ENCODE measurements at regions not wholly inside any gene's neighbourhood (a gene's known extent, or its start where the extent isn't known, plus 50 kb on each side); places are given as distances from the start of the nearest gene placed in this dataset.

GRCh38 chr15:79635149-79635771 is 203.1 kb downstream of the MINAR1 start:
- Mint-ChIP-seq H3K27me3 (ENCODE audit: unreplicated experiment) (no peaks in the 10 kb centered on the region), H3K9me3 (ENCODE audit: unreplicated experiment) (no peaks in the 10 kb centered on the region), H3K36me3 (ENCODE audit: unreplicated experiment) (no peaks in the 10 kb centered on the region), H3K4me1 (ENCODE audit: unreplicated experiment) (peaks cover 6% of the 10 kb centered on the region), H3K4me3 (ENCODE audit: unreplicated experiment) (no peak overlapping the region), H3K27ac (ENCODE audit: unreplicated experiment) (no peak overlapping the region)
- TF ChIP-seq, protein P1, sequence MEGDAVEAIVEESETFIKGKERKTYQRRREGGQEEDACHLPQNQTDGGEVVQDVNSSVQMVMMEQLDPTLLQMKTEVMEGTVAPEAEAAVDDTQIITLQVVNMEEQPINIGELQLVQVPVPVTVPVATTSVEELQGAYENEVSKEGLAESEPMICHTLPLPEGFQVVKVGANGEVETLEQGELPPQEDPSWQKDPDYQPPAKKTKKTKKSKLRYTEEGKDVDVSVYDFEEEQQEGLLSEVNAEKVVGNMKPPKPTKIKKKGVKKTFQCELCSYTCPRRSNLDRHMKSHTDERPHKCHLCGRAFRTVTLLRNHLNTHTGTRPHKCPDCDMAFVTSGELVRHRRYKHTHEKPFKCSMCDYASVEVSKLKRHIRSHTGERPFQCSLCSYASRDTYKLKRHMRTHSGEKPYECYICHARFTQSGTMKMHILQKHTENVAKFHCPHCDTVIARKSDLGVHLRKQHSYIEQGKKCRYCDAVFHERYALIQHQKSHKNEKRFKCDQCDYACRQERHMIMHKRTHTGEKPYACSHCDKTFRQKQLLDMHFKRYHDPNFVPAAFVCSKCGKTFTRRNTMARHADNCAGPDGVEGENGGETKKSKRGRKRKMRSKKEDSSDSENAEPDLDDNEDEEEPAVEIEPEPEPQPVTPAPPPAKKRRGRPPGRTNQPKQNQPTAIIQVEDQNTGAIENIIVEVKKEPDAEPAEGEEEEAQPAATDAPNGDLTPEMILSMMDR (IDR thresholded peaks at IDR 0.05), result no peak
- no peak for DNase-seq (ENCODE audit: extremely low spot score, unreplicated experiment)

GRCh38 chr15:79635897-79636561 is 203.9 kb downstream of the MINAR1 start:
- no peak overlapping the region for H3K4me3 Mint-ChIP-seq (ENCODE audit: unreplicated experiment)
- H3K9me3 Mint-ChIP-seq (ENCODE audit: unreplicated experiment), result no peaks in the 10 kb centered on the region
- H3K27ac Mint-ChIP-seq (ENCODE audit: unreplicated experiment), result no peak overlapping the region
- no peaks in the 10 kb centered on the region for H3K27me3 Mint-ChIP-seq (ENCODE audit: unreplicated experiment)
- no peak for DNase-seq (ENCODE audit: extremely low spot score, unreplicated experiment)
- peaks cover 9% of the 10 kb centered on the region for H3K4me1 Mint-ChIP-seq (ENCODE audit: unreplicated experiment)
- TF ChIP-seq, protein P1 (IDR thresholded peaks at IDR 0.05), result no peak
- no peaks in the 10 kb centered on the region for H3K36me3 Mint-ChIP-seq (ENCODE audit: unreplicated experiment)

GRCh38 chr15:79640206-79640605 is 208.1 kb downstream of the MINAR1 start:
- DNase-seq (ENCODE audit: extremely low spot score, unreplicated experiment), result no peak
- peaks cover 9% of the 10 kb centered on the region for H3K4me1 Mint-ChIP-seq (ENCODE audit: unreplicated experiment)

DNA sequence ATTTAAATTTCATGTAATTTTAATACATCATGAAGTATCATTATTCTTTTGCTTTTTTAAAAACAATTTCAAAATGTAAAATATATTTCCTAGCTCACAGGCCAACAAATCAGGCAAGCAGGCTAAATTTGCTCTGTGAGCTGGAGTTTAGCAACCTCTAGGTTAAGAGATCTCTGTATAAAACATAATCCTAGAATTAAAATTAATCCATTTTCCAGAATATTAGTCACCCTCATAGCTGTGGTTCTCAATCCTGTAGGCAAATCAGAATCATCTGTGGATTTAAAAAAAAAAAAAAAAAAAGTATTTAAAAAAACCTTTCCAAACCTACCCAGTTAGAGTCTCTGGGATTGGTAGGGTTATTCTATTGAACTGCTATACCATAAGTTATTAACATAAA is 209.7 kb downstream of the MINAR1 start:
- Mint-ChIP-seq H3K4me3 (ENCODE audit: unreplicated experiment) (no peak overlapping the region), H3K36me3 (ENCODE audit: unreplicated experiment) (peaks cover 2% of the 10 kb centered on the region), H3K27me3 (ENCODE audit: unreplicated experiment) (no peaks in the 10 kb centered on the region), H3K27ac (ENCODE audit: unreplicated experiment) (no peak overlapping the region), H3K9me3 (ENCODE audit: unreplicated experiment) (peaks cover 13% of the 10 kb centered on the region), H3K4me1 (ENCODE audit: unreplicated experiment) (peaks cover 9% of the 10 kb centered on the region)
- DNase-seq (ENCODE audit: extremely low spot score, unreplicated experiment), result no peak
- TF ChIP-seq, protein P1 (IDR thresholded peaks at IDR 0.05), result no peak

More at GRCh38 chr15:79640206-79640605, 208.1 kb downstream of the MINAR1 start:
- Mint-ChIP-seq H3K36me3 (ENCODE audit: unreplicated experiment) (no peaks in the 10 kb centered on the region), H3K4me3 (ENCODE audit: unreplicated experiment) (no peak overlapping the region), H3K27me3 (ENCODE audit: unreplicated experiment) (no peaks in the 10 kb centered on the region), H3K9me3 (ENCODE audit: unreplicated experiment) (no peaks in the 10 kb centered on the region), H3K27ac (ENCODE audit: unreplicated experiment) (no peak overlapping the region)
- TF ChIP-seq, protein P1 (IDR thresholded peaks at IDR 0.05), result no peak

DNA sequence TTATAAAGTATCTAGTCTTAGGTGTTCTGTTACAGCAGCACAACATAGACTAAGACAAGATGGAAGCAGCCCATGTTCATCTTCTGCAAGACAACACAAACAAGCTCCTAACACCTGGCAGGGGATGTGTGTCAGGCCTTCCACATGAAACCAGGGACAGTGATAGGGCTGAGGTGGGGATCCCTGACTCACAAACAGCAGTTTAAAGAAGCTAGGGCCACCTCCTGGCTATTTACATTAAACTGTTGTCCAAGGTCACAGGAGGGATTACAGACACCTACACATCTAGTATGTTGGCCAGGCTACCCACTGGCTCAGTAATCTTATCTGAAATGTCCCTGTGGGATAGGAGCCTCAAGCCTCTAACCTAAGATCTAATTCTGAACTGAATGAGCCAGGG is 211.3 kb downstream of the MINAR1 start:
- no peak for DNase-seq (ENCODE audit: extremely low spot score, unreplicated experiment)
- Mint-ChIP-seq H3K4me1 (ENCODE audit: unreplicated experiment) (peaks cover 9% of the 10 kb centered on the region), H3K27ac (ENCODE audit: unreplicated experiment) (no peak overlapping the region), H3K9me3 (ENCODE audit: unreplicated experiment) (peaks cover 13% of the 10 kb centered on the region), H3K36me3 (ENCODE audit: unreplicated experiment) (peaks cover 2% of the 10 kb centered on the region), H3K27me3 (ENCODE audit: unreplicated experiment) (no peaks in the 10 kb centered on the region), H3K4me3 (ENCODE audit: unreplicated experiment) (no peak overlapping the region)
- TF ChIP-seq, protein P1 (IDR thresholded peaks at IDR 0.05), result no peak

Data from osteocyte (in vitro differentiated cells).